NCI-H345 treated with DMSO at 0.1 percent for 48 hours (cell line): ENCODE measurements at regions not wholly inside any gene's neighbourhood (a gene's known extent, or its start where the extent isn't known, plus 50 kb on each side); places are given as distances from the start of the nearest gene placed in this dataset.
"Not testable (repeated sequence)": the region's sequence is repeated elsewhere in the genome, so short reads cannot be mapped to it uniquely, and the experiment has no call there.

Experiments used
- DNase-seq: peaks from one replicate; lab custom pipeline; 2025; ENCODE audit not compliant: unreplicated experiment; lab: John Stamatoyannopoulos, UW

- DNase-seq = no peak
Observed at GRCh38 chr2:76044701-76045100, 334.0 kb upstream of the GCFC2 start.

DNA sequence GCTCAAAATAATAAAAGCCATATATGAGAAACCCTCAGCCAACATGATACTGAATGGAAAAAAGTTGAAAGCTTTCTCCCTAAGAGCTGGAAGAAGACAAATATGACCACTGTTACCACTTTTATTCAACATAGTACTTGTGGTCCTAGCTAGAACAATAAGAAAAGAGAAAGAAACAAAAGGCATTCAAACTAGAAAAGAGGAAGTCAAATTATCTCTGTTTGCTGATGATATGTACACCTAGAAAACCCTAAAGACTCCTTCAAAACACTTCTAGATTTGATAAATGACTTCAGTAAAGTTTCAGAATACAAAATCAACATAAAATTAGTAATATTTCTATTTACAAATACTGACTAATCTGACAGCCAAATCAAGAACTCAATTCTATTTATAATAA, 328.8 kb upstream of the GCFC2 start:
- no peak for DNase-seq

- DNase-seq = no peak
Observed at GRCh38 chr2:76027761-76028160, 317.0 kb upstream of the GCFC2 start.

GRCh38 chr2:76019128-76019527, 308.4 kb upstream of the GCFC2 start:
- no peak for DNase-seq

DNA sequence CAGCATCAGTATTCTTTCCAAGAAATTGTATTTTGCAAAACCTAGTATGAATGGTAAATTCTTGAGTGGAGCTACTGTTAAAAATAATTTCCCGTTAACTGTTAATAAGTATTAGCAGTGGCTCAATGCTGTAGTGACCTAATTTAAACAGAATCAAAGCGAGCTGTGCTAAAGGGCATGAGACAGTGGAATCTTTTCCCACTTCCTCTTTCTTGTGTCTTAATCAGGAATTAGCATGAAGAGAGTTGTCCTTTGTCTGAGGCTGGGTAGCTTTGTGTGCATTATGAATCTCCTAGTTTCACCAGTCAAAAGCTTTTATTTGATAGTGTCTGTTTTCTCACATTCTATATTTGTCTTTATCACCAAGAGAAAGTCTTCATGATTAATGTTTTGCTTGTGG, 298.8 kb upstream of the GCFC2 start:
- DNase-seq = no peak

GRCh38 chr2:76008001-76008702, 297.4 kb upstream of the GCFC2 start:
- no peak for DNase-seq

- no peak for DNase-seq
Observed at GRCh38 chr2:76000425-76000824, 289.7 kb upstream of the GCFC2 start.

DNA sequence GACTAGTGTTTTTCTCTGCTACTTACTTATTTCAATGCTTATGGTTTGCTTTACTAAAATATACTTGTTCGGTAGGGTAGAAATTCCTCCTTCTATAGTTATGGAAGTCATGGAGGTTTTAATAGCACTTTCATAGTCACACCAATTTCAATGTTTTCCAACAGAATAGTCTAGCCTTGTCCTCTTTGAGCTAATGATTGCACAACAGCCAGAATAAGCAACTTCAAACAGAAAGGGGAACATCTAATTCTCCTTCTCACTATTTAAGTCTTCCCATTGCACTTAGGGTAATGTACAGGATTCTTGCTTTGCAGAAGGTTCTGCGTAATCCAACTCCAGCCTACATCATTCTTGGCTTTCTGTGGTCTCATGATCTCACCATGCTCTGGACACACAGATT, 287.7 kb upstream of the GCFC2 start:
- DNase-seq = no peak

DNA sequence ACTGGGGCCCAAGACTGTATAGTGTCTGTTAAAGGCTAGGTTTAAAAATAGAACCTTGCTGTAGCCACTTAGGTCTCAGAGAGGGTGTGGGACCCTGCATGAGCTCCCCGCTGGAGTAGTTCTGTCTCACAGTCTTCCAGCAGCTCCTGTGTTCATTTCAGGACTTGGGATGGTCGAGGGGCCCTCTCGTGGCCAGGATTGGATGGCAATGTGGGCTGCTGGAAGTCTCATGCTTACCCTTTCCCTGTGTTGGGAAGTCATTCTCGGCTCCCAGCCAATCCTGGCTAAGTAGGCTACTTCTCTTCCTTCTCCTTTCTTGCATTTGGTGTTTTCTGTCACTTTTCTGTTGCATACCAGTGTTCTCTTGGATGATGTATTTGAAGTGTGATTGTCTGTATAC, 284.0 kb upstream of the GCFC2 start:
- DNase-seq = no peak

GRCh38 chr2:75988622-75989021, 277.9 kb upstream of the GCFC2 start:
- not testable (repeated sequence) for DNase-seq

- DNase-seq = no peak
Observed at GRCh38 chr2:75986617-75987016, 275.9 kb upstream of the GCFC2 start.

DNA sequence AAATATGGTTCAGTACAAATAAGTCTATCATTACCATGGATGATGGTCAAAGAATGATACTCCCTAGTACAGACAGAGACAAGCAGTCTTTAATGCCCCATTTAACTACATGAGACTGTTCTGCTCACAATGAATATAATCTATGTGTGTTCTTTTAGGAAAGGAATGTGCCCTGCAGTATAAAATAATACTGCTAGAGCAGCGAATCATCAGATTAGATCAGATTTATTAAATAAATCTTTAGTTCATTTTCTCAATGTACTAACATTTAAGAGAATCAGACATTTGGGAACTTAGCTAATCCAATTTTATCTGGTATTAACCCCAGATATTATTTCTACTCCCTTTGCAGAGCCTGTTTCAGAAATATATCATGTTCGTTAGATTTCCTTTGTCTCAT, 272.0 kb upstream of the GCFC2 start:
- no peak for DNase-seq

GRCh38 chr2:75964646-75965045, 253.9 kb upstream of the GCFC2 start:
- no peak for DNase-seq

GRCh38 chr2:75960472-75961009, 249.8 kb upstream of the GCFC2 start:
- DNase-seq = no peak

DNA sequence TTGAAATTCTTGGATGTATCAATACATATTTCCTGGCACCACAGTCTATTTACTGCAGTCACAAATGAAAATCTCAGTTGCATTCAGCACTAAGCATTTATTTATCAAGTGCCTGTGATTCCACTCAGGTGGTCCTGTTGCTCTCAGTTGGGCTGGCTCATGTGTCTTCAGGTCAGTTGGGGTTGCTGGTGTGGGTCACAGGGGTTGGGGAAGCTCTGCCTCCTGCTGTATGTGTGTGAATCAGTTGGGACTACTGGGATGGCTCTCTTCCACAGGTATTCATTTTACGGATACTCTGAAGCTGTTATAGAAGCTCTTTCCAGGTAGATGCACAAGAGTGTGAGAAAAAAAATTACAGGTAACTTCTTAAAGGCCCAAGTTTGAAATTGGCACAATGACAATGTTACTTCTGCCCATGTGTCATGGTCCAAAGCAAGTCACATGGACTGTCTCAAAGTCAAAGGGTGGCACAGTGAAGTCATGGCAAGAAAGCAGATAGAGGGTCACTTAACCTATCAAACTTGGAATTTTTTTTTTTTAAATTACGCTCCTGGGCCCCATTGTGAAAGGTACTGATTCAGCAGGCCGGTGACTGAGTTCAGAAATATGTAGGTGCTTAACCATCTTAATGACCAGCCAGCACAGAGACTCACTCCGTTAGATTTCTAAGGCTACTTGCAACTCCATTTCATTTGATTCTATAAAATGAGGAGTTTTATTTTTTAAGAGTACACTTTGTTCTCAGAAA, 249.2 kb upstream of the GCFC2 start:
- no peak for DNase-seq

GRCh38 chr2:75954761-75955160, 244.0 kb upstream of the GCFC2 start:
- no peak for DNase-seq

GRCh38 chr2:75952173-75952572, 241.5 kb upstream of the GCFC2 start:
- DNase-seq = no peak

- DNase-seq = no peak
Observed at GRCh38 chr2:75949385-75950030, 238.8 kb upstream of the GCFC2 start.

DNA sequence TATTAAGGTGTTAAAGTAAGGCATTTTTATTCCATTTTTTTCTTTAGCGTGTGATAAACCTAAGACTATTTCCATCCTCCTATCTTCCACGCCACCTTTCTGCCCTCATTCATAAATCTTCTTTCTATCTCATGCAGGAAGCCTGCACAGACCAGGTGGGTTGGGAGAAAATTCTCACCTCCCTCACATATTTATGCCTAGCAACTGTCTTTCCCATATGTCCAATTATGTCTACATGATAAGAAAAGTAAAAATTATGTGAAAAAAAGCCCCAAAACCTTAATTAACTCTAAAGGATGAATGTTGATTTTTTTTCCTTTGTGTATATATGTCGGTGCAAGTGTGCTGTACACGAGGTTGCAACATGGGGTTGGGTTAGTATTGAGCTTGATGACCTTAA, 225.6 kb upstream of the GCFC2 start:
- DNase-seq = no peak

DNA sequence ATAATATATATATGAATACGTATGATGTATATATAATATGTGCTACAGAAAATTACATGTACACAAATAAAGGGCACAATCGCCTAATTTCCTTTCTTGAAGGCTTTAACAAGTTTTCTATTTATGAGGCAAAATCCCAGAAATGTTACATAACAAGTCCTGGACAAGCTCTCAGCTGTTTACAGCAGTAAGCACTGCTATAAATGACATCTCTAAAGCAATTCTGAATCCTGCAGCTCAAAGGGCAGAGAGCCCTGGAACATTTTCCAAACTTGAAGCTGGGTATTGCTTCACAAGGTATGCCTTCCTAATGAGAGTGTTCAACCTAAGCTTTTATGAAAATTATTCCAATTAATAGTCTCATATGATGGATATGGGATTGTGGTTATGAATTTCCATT, 222.3 kb upstream of the GCFC2 start:
- no peak for DNase-seq

GRCh38 chr2:75928093-75928492, 217.4 kb upstream of the GCFC2 start:
- no peak for DNase-seq
